ENCODE measurements at regions not wholly inside any gene's neighbourhood (a gene's known extent, or its start where the extent isn't known, plus 50 kb on each side); places are given as distances from the start of the nearest gene placed in this dataset.

DNA sequence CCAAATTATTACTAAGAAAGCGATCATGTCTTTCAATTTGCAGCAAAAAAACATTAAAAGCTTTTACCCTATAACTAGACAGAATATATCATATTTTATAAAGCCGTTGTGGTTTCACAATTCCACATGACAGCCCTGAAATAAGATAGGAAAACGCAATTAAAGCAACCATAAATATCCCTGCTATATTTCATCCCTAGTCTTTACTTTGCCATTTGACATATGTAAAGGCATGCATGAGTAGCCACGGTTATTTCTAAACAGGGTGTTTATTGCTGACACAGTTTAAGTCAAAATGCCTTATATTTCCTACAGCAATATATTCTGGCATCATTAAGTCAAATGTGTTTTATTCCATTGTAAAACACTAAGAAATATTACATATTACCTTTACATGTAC, 239.9 kb downstream of the DSEL start:
- no peak for TF ChIP-seq TAF1 (IDR thresholded peaks at IDR 0.05; ENCODE audit: low read depth)
- TF ChIP-seq CEBPB (IDR thresholded peaks at IDR 0.05): no peak
- no peak for TF ChIP-seq NFIC (IDR thresholded peaks at IDR 0.05)
- TF ChIP-seq EGR1 (IDR thresholded peaks at IDR 0.05): no peak
- no peak for TF ChIP-seq ZBTB7A (IDR thresholded peaks at IDR 0.05; ENCODE audit: low read depth)
- TF ChIP-seq, protein P1, sequence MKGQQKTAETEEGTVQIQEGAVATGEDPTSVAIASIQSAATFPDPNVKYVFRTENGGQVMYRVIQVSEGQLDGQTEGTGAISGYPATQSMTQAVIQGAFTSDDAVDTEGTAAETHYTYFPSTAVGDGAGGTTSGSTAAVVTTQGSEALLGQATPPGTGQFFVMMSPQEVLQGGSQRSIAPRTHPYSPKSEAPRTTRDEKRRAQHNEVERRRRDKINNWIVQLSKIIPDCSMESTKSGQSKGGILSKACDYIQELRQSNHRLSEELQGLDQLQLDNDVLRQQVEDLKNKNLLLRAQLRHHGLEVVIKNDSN (IDR thresholded peaks at IDR 0.05): no peak
- TF ChIP-seq MAX (IDR thresholded peaks at IDR 0.05): no peak

DNA sequence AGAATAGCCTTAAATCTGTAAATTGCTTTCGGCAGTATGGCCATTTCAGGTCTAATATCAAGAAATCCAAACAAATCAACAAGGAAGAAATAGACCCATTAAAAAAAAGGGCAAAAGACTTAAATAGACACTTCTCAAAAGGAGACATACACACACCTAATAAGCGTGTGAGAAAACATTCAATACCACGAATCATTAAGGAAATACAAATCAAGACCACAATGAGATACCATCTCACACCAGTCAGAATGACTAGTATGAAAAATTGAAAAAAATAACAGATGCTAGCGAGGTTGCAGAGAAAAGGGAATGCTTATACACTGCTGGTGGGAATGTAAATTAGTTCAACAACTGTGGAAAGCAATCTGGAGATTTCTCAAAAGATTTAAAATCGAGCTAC, 243.2 kb downstream of the DSEL start:
- TF ChIP-seq RAD21 (IDR thresholded peaks at IDR 0.05; ENCODE audit: low read depth) (no peak), NFIC (IDR thresholded peaks at IDR 0.05) (no peak), EGR1 (IDR thresholded peaks at IDR 0.05) (no peak), TEAD4 (IDR thresholded peaks at IDR 0.05) (no peak), ZBTB7A (IDR thresholded peaks at IDR 0.05; ENCODE audit: low read depth) (no peak), TAF1 (IDR thresholded peaks at IDR 0.05; ENCODE audit: low read depth) (no peak), TCF12 (IDR thresholded peaks at IDR 0.05; ENCODE audit: low read depth) (no peak), CEBPB (IDR thresholded peaks at IDR 0.05) (no peak), FOXM1 (IDR thresholded peaks at IDR 0.05; ENCODE audit: borderline replicate concordance, low read depth) (no peak), MAX (IDR thresholded peaks at IDR 0.05) (no peak), YY1 (IDR thresholded peaks at IDR 0.05; ENCODE audit: low read depth) (no peak), EP300 (IDR thresholded peaks at IDR 0.05; ENCODE audit: borderline replicate concordance) (no peak), REST (IDR thresholded peaks at IDR 0.05; ENCODE audit: low read depth) (no peak), CREB1 (IDR thresholded peaks at IDR 0.05; ENCODE audit: low read depth) (no peak)
- TF ChIP-seq, protein P1 (IDR thresholded peaks at IDR 0.05): no peak

GRCh38 chr18:67269206-67269605, 247.3 kb downstream of the DSEL start:
- no peak for TF ChIP-seq NFIC (IDR thresholded peaks at IDR 0.05)
- TF ChIP-seq EP300 (IDR thresholded peaks at IDR 0.05; ENCODE audit: borderline replicate concordance): no peak
- TF ChIP-seq MAX (IDR thresholded peaks at IDR 0.05): no peak
- TF ChIP-seq CREB1 (IDR thresholded peaks at IDR 0.05; ENCODE audit: low read depth): no peak

- TF ChIP-seq FOXM1 (IDR thresholded peaks at IDR 0.05; ENCODE audit: borderline replicate concordance, low read depth) (no peak), EP300 (IDR thresholded peaks at IDR 0.05; ENCODE audit: borderline replicate concordance) (no peak), YY1 (IDR thresholded peaks at IDR 0.05; ENCODE audit: low read depth) (no peak), TAF1 (IDR thresholded peaks at IDR 0.05; ENCODE audit: low read depth) (no peak), TCF12 (IDR thresholded peaks at IDR 0.05; ENCODE audit: low read depth) (no peak), MAX (IDR thresholded peaks at IDR 0.05) (no peak), EGR1 (IDR thresholded peaks at IDR 0.05) (no peak), ZBTB7A (IDR thresholded peaks at IDR 0.05; ENCODE audit: low read depth) (no peak)
- TF ChIP-seq, protein P1 (IDR thresholded peaks at IDR 0.05): no peak
These were observed 248.0 kb downstream of the DSEL start for GRCh38 chr18:67268530-67268929.

DNA sequence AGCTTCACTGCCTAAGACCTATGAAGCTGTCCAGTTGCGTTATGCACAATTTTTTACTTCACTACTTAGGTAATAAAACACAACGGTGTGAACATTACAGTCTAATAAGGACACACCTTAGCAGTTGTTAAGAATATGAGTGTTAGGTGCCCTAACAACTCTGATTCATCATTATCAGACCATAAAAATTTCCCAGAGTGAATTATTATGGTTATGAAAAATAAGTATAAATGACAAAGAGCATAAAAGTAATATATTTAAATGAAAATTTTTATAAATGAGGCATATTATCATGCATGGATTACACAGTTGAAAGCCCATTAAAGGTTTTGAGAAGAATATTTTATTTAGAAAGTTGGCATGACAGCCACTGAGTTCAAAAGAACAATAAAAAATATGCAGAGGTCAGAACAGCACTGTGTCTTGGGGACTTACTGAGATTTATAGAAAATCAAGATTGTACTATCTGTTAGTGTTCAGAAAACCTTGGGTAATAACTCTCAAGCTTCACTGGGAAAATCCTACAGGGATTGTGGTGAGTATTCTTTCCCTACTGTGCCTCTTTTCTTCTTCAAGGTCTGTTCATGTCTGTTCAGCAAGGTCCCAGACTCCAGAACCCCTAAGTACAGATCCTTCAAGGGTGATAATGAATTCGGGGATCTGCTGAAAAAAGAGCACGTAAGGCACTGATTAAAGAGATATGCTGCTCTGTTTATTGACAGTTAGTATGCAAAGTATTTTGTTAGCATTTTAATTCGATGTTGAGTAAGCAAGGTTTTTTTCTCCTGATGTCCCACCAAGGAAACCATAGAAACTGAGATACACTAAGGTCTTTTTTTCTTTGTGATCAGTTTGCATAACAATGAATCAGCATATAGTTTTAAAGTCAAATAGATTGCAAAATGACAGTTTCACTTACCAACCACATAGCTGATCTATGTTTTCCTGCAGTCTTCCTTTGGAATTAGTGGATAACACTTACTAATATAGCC, 250.0 kb downstream of the DSEL start:
- TF ChIP-seq YY1 (IDR thresholded peaks at IDR 0.05; ENCODE audit: low read depth) (no peak), EGR1 (IDR thresholded peaks at IDR 0.05) (no peak)
- TF ChIP-seq, protein P1 (IDR thresholded peaks at IDR 0.05): no peak

DNA sequence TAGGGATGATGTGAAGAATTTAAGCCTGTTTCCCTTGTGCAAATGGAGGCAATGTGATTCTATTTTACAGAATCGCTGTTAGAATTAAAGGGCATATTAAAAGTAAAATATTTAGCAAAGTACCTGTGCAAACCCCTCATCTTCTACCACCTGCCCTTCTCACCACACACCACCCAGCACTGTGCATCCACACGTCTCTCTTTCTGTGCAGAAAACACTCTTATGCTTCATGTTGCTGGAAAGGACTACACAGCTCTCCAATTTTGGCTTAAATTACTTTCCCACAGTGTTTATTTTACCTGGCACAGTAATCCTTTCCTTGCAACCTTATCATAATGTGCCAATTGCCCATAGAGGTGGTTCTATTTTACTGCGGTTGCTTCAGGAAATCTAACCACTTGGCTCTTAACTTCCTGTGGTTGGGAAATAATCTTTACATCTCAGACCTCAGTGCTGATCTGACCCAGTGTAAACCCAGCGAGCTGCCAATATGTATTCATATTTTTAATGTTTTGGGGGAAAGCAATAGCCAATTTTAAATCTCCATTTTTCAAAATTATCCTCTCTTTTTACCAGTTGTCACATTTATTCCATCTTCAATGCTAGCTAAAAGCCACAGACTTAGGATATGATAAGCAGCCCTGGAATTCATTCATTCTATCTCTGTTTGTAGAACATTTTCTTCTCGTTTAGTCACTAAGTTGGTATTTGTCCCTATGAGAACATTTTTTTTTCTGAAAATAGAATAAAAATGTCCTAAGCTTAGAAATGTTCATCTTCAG, 250.9 kb downstream of the DSEL start:
- TF ChIP-seq TAF1 (IDR thresholded peaks at IDR 0.05; ENCODE audit: low read depth) (no peak), REST (IDR thresholded peaks at IDR 0.05; ENCODE audit: low read depth) (no peak), MAX (IDR thresholded peaks at IDR 0.05) (no peak), EP300 (IDR thresholded peaks at IDR 0.05; ENCODE audit: borderline replicate concordance) (no peak), EGR1 (IDR thresholded peaks at IDR 0.05) (no peak), TCF12 (IDR thresholded peaks at IDR 0.05; ENCODE audit: low read depth) (no peak), ZBTB7A (IDR thresholded peaks at IDR 0.05; ENCODE audit: low read depth) (no peak), YY1 (IDR thresholded peaks at IDR 0.05; ENCODE audit: low read depth) (no peak), RAD21 (IDR thresholded peaks at IDR 0.05; ENCODE audit: low read depth) (no peak)
- TF ChIP-seq, protein P1 (IDR thresholded peaks at IDR 0.05): no peak
